Vagina (tissue), 2 donors: ENCODE measurements at regions not wholly inside any gene's neighbourhood (a gene's known extent, or its start where the extent isn't known, plus 50 kb on each side); places are given as distances from the start of the nearest gene placed in this dataset.

Experiments
- CTCF ChIP-seq, 3 experiments: fragments of 450-650 bp in 2 of 3; fragments of 200-600 bp in 1 of 3; sonication (generic) in 1 of 3; IDR thresholded peaks; one replicate each; pipeline ENCODE4 v1.5.1; 2017 to 2019; ENCODE audit warnings: antibody characterized with exemption in 3 of 3, mild to moderate bottlenecking in 2 of 3, moderate library complexity in 2 of 3
- POLR2A ChIP-seq, 2 donors: fragments of 450-650 bp; IDR thresholded peaks; one replicate each; pipeline ENCODE4 v1.6.1; 2017; ENCODE audit warnings: antibody characterized with exemption in 2 of 2, mild to moderate bottlenecking in 2 of 2, moderate library complexity in 2 of 2
- POLR2AphosphoS5 ChIP-seq, 2 donors: sonication (generic); formaldehyde crosslinking; IDR thresholded peaks; one replicate each; pipeline ENCODE4 v1.9.0; 2017; ENCODE audit warnings: antibody characterized with exemption in 2 of 2, mild to moderate bottlenecking in 2 of 2, low read depth in 1 of 2; ENCODE audit not compliant: insufficient read depth in 1 of 2

GRCh38 chr10:36771725-36772124 lies 353.7 kb upstream of the ANKRD30A start:
- TF ChIP-seq CTCF (IDR thresholded peaks at IDR 0.05) (no peak), POLR2AphosphoS5 (IDR thresholded peaks at IDR 0.05; ENCODE audit: insufficient read depth in 1 of 2, low read depth in 1 of 2) (no peak), POLR2A (IDR thresholded peaks at IDR 0.05) (no peak)
